SK-N-MC (cell line): ENCODE measurements at regions not wholly inside any gene's neighbourhood (a gene's known extent, or its start where the extent isn't known, plus 50 kb on each side); places are given as distances from the start of the nearest gene placed in this dataset.

Experiments used
- EZH2 ChIP-seq: fragments of 200-600 bp; sonication (generic); IDR thresholded peaks from one replicate; pipeline ENCODE4 v1.6.1; 2017; ENCODE audit warnings: antibody characterized with exemption
- FOXP2 ChIP-seq: optimal IDR thresholded peaks from 2 replicates; pipeline ENCODE3; 2011; ENCODE audit warnings: mild to moderate bottlenecking, moderate library complexity; ENCODE audit not compliant: insufficient read depth; ENCODE audit errors: extremely low read length, control extremely low read depth
- POLR2AphosphoS5 ChIP-seq: IDR thresholded peaks from 2 replicates; pipeline ENCODE4 v1.6.1; 2012; ENCODE audit warnings: mild to moderate bottlenecking, low read depth, low read length, borderline replicate concordance

- TF ChIP-seq EZH2 (no peak), POLR2AphosphoS5 (no peak), FOXP2 (no peak)
Observed at GRCh38 chr10:113991091-113991860, 52.4 kb upstream of the ADRB1 start.
